ENCODE measurements at regions not wholly inside any gene's neighbourhood (a gene's known extent, or its start where the extent isn't known, plus 50 kb on each side); places are given as distances from the start of the nearest gene placed in this dataset.

DNA sequence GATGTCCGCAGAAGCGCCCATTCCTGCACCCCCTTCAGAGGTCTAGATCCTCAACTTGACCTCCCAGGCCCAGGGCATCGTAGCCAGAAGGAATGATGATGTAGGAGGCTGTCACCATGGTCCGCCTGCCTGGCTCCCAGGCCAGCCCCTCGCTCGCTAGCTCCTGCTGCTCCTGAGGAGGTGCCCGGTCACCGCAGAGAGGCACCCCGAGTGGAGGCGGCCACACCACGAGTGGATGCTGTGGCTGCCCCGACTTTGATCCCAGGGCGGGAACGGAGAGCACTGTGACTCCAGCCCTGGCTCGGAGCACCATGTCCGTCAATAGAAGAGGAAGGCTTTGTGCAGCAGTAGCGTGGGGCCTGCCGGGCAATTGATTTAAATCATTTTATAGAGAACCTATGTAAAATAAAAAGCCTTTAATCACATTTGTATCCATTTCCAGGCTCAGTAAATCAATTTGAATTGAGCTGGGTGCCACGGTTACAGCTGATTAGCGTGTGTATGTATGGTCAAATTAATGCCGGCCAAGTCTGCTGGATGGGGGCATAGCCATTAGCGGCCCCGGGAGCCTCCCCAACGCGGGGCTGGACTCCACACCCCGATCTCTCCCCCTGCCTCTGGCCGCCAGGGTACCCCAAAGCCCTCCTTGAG is 122.6 kb upstream of the GSE1 start:
- DNase-seq = no peak
- H3K4me3 Mint-ChIP-seq = no peak overlapping the region
- TF ChIP-seq CTCF (IDR thresholded peaks at IDR 0.05) = no peak
- no peaks in the 10 kb centered on the region for H3K36me3 Mint-ChIP-seq (ENCODE audit: low read depth)
- H3K4me1 Mint-ChIP-seq = peaks cover 58% of the 10 kb centered on the region
- no peaks in the 10 kb centered on the region for H3K9me3 Mint-ChIP-seq
- peaks cover 64% of the 10 kb centered on the region for H3K27me3 Mint-ChIP-seq (ENCODE audit: low read depth, poor library complexity)
- H3K27ac Mint-ChIP-seq = no peak overlapping the region

GRCh38 chr16:85491058-85491771 is 121.9 kb upstream of the GSE1 start:
- DNase-seq = peak; percentile 55
- H3K4me1 Mint-ChIP-seq = peaks cover 57% of the 10 kb centered on the region
- H3K36me3 Mint-ChIP-seq (ENCODE audit: low read depth) = no peaks in the 10 kb centered on the region
- no peaks in the 10 kb centered on the region for H3K9me3 Mint-ChIP-seq
- H3K27ac Mint-ChIP-seq = no peak overlapping the region
- H3K27me3 Mint-ChIP-seq (ENCODE audit: low read depth, poor library complexity) = peaks cover 60% of the 10 kb centered on the region
- peak; percentile 81 for TF ChIP-seq CTCF (IDR thresholded peaks at IDR 0.05)
- peak overlapping the region; percentile 52 for H3K4me3 Mint-ChIP-seq

GRCh38 chr16:85491798-85492294 is 121.3 kb upstream of the GSE1 start:
- no peaks in the 10 kb centered on the region for H3K36me3 Mint-ChIP-seq (ENCODE audit: low read depth)
- H3K9me3 Mint-ChIP-seq = no peaks in the 10 kb centered on the region
- no peak overlapping the region for H3K4me3 Mint-ChIP-seq
- H3K27me3 Mint-ChIP-seq (ENCODE audit: low read depth, poor library complexity) = peaks cover 62% of the 10 kb centered on the region
- peaks cover 60% of the 10 kb centered on the region for H3K4me1 Mint-ChIP-seq
- no peak overlapping the region for H3K27ac Mint-ChIP-seq
- TF ChIP-seq CTCF (IDR thresholded peaks at IDR 0.05) = no peak
- DNase-seq = no peak

DNA sequence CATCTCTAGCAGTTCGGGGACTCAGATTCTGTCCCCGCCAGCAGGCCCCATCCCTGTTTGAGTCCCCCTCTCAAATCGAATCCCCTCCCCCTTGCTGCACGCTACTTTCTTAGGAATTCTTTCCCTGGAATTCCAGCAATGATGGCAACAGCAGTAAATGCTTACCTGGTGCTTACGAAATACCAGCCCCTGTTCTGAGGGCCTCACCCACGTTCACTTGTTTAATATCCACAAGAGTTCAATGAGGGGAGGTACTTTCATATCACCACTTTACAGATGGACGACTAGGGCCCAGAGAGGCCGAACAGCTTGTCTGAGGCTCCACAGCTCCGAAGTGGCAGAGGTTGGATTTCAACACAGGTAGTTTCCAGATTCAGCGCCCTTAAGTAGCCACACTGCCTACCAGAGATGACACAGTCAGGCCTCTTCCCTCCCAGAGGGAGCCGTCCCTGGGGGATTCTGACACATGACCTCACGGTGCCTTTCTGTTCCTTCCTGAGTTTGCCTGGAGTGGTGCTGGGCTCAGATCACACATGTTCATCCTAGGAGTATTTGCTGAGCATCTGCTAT is 120.7 kb upstream of the GSE1 start:
- Mint-ChIP-seq H3K9me3 (no peaks in the 10 kb centered on the region), H3K36me3 (ENCODE audit: low read depth) (no peaks in the 10 kb centered on the region), H3K4me3 (no peak overlapping the region), H3K27me3 (ENCODE audit: low read depth, poor library complexity) (peaks cover 62% of the 10 kb centered on the region), H3K4me1 (peaks cover 60% of the 10 kb centered on the region), H3K27ac (no peak overlapping the region)
- TF ChIP-seq CTCF (IDR thresholded peaks at IDR 0.05) = no peak
- no peak for DNase-seq

GRCh38 chr16:85494315-85494714 is 118.8 kb upstream of the GSE1 start:
- no peak for DNase-seq
- Mint-ChIP-seq H3K4me3 (no peak overlapping the region), H3K36me3 (ENCODE audit: low read depth) (no peaks in the 10 kb centered on the region), H3K9me3 (no peaks in the 10 kb centered on the region), H3K4me1 (peaks cover 60% of the 10 kb centered on the region), H3K27ac (no peak overlapping the region), H3K27me3 (ENCODE audit: low read depth, poor library complexity) (peaks cover 65% of the 10 kb centered on the region)
- TF ChIP-seq CTCF (IDR thresholded peaks at IDR 0.05) = no peak

All from nephron progenitor cell (in vitro differentiated cells).